T-helper 2 cell (primary cell): ENCODE measurements at regions not wholly inside any gene's neighbourhood (a gene's known extent, or its start where the extent isn't known, plus 50 kb on each side); places are given as distances from the start of the nearest gene placed in this dataset.

Experiments used
- DNase-seq, 5 experiments: peaks; one replicate each; pipeline versions ENCODE4 v3.0.0 to v3.0.0-alpha.2; 2012 to 2022

DNA sequence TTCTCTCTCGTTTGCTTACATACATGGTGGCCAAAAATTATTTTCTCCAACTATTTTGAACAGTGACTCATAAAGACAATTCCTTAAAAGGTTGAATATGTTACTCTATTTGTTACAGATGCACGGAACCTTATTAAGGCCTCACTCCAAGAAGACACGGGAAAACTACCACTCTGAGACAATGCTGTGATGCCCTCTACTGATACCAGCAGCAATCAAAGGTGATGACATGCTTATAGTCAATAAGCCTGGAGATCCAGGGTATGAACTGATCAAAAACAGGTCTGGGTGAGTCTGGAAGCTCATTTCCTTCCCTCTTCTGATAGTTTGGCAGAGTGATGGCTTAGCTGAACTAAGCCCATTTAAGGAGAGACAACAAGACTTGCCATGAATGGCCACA lies 563.0 kb downstream of the LRRIQ3 start:
- no peak for DNase-seq

DNA sequence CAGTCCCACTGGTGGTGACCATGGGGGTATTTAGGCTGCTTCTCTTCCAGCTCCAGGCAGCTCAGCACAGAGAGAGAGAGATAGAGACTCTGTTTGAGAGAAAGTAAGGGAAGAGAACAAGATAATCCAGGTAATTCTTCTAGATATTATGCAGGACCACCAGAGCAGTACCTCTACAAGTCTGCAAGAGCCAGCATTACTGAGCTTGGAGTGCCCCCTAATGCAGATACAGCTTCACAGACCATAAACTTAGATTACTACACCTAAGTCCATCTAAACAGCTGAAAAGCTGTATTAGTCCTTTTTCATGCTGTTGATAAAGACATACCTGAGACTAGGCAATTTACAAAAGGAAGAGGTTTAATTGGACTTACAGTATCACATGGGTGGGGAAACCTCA lies 570.3 kb downstream of the LRRIQ3 start:
- no peak for DNase-seq

DNA sequence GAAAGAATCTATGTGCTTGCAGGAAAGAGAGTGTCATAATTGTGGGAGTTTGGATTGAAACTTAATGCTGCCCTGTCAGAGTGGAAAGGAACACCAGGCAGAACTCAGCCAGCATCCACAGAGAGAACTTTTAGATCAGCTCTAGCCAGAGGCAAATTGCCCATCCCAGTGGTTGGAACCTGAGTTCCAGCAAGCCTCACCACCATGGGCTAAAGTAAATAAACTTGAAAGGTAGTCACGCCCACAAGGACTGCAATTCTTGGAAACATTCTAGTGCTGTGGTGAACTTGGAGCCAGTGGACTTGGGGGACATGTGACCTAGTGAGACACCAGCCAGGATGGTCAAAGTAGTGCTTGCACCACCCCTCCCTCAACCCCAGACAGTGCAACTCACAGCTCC lies 571.6 kb downstream of the LRRIQ3 start:
- no peak for DNase-seq

DNA sequence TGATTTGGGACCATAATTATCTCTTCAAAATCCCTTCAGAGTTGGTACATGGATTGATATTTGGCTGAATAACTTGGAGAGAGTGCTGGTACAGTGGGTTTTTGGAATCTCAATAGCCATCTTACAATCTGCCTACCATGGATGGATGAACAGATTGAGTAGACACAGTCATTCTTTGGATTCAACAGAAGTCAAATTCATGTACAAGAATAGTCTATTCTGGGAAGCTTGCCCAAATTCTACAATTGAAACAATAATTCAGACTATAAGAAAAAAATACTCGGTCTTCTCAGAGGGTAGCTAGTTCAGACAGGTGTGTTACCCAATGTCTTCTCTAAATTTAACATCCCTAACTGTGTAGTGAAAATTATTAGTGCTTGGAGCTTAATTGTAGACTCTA lies 574.0 kb downstream of the LRRIQ3 start:
- DNase-seq: no peak

DNA sequence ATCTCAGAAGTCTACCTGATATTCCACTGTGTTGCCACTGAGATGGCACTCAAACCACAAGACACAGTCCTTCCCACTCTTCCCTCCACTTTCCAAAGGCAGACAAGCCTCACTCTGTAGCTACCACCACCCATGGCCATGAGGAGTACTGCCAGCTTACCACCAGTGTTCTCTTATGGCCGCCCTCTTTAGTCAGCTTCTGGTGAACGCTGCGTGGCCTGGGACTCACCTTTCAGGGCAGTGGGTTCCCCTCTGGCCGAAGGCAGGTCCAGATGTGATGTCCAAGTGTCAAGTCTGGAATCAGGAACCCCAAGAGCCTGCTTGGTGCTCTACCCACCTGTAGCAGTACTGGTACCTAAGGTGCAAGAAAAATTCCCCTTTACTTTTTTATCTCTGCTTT lies 580.8 kb downstream of the LRRIQ3 start:
- no peak for DNase-seq

DNA sequence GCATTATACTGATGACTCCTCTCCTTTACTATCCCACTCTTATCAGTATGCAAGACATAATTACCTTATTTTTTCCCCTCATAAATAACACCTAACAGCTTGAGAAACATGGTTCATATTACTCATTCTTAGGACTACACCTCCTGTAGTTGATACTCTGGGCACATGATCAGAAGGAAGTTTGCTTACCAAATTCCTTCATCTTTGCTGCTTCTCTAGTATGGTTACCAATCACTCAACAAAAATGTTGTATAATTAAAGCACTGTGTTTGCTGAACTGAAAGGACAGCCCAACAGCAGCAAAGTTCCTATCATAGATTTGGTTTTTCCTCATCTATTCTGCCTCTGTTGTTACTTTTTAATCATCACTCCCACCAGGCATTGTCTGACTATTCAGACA lies 586.3 kb downstream of the LRRIQ3 start:
- no peak for DNase-seq

DNA sequence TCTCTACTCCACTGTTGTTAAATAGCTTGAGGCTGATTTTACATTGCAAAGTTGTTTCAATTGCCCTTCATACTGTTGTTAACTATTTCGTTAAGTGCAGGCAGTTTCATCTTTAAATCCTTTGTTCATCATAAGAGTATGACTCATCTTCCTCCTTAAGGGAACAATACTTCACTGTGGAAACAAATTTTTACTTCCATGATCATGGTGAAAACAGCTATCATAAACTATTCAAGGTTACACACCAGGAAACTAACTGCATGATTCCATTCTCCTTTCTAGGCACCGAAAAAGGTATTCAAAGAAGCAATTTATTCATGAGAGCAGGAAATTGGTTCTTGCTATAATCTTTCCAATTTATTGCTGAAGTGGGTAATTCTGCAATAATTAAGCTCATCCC lies 593.2 kb downstream of the LRRIQ3 start:
- DNase-seq: no peak

DNA sequence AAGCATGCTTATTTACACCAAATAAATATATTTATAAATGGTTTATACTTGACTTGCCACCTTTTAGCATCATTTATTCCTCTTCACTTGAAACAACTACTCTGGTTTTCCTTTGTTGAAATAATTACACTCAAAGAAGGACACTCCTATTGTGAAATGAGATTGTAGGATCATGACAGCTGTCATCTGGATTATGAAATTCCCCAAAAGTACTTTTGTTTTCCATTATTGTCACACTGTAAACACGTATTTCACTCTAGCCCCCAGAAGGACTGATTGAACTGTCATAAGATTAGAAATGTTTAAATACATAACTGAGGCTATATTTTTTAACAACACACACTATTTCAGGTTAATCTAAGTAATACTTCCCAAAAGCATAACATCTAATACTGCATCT lies 593.8 kb downstream of the LRRIQ3 start:
- no peak for DNase-seq

DNA sequence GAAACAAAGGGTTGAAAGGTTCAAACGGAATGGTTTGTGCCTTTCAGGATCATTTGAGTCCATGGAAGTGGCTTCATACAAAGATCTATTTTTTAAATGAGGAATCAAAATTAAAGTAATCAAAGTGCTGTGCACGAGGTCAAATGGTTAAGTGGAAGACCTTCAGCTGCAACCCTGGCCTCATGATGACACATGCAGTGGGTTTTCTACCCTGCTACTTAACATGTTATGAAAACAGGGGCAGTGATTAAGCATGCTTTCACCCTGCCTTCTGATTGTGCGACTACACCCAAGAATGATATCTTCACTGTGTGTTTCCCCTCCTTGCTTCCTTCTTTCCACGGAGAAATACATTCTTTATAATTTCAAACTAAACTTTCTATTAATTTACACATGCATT lies 604.2 kb downstream of the LRRIQ3 start:
- no peak for DNase-seq

DNA sequence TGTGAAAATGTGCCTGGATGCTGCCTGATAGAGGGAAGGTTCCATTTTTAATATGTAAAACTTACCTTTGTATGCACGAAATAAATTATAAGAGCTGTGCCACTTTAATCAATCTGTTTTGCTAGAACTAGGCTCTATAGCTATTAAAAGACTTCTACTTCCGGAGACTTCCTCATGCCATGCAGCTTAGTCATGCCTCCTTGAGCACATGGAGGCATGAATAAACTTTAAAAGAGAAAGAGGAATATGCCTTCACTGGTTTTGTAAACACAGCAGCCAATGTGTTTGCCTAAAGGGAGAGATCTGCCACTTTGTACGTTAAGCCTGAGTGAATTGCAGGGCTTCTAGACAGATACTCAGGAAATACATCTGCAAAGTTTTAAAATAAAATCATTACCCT lies 604.6 kb downstream of the LRRIQ3 start:
- no peak for DNase-seq

DNA sequence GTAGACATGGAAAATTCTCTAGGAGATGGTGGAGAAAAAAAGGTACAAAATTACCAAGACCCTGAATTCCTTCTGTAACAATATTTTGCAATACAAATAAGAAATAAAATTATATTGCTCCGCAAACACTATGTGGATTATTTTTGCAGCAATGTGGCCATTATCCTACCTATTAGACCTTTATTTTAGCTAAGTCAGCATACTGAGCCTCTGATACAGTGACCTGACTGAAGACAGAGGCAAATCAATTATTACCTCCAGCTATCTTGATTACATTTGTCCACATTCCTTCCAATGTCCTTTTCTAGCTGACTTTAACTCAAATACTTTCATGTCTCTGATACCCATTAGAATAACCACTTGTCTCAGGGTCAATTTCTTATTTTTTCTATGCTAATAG lies 610.9 kb downstream of the LRRIQ3 start:
- no peak for DNase-seq

DNA sequence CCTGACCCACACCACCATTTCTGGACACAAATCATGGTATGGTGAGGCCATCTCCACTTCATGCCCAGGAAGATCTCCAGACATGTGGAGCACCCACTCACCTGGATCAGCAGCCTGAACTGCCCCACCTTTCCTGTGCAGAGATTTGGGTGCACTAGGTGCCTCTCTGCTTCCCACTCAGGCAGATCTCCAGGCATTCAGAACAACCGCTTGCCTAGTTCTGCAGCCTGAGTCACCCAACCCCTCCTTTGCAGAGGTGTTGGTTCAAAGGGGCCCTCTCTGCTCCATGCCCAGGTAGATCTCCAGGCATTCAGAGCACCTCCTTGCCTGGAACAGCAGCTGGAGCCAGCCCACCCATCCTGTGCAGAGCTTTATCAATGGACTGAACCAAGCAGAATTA lies 620.8 kb downstream of the LRRIQ3 start:
- no peak for DNase-seq

DNA sequence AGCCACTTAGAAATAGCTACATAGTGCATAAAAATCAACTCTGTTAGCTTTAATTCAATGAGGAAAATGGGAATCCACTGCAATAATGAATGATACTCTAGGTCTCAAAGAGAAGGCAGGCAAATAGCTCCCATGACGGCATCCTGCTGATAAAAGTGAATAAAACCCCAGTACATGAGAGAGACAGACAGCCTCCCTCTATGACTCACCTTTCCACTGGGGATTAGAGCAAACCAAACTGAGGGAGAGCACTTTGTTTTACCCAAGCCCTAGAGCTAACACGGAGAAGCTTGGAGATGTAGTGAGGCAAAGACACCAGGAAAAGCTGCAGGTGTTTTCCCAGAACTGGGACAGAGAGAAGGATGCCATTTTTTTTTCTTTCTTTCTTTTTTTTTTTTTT lies 621.9 kb downstream of the LRRIQ3 start:
- no peak for DNase-seq

DNA sequence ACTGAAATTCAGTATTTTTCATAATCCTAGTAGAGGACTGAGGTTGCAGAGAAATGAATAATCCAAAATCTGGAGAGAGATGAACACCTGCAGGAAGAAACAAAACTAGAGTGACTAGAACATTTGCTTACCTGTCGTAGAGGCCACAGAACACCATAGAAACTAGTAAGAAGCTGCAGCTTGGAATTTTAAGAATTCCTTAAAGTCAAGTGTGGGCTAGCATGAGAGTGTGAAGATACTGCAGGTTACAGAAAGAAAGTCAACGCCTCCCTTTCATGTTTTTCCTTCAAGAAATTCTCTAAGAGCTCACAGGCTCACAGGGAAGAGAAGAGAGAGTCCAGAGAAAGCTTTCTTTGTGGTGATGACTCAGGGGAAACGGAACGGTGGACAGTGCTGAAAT lies 633.7 kb downstream of the LRRIQ3 start:
- DNase-seq: no peak

DNA sequence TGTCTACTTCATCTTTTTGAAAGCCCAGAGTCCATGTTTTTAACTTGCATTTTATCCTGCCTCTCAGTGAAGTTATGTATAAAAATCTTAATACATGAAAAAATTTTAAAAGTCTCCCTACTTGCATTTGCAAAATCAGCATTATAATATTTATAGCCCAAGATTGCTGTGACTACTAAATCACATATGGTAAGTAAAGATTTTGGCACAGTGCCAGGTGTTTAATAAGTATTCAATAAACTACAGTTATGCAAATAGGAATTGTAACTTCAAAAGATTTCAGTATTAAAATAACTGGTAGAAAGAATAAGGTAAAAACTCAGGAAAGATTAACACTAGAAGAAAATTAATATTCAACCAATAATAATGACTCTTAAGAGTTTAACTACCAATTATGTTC lies 641.7 kb downstream of the LRRIQ3 start:
- DNase-seq: no peak

DNA sequence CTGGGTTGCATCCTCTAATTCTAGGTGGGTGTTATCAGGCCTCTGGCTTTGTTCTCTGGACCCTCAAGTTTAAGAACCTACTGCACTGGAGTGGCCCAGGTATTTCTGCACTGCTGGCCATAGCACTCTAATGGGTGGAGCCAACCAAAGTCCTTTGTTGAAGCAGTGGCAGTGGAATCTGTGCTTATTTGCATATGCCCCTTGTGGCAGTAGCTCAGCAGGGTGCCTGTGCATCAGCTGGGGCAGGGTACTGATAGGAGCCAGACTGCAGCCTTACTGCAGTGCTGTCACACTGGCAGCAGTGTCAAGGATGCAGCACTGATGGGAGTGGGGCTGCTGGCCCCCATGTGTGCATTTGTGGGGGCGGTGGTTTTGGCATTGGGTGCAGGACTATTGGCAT lies 660.6 kb downstream of the LRRIQ3 start:
- DNase-seq: no peak

DNA sequence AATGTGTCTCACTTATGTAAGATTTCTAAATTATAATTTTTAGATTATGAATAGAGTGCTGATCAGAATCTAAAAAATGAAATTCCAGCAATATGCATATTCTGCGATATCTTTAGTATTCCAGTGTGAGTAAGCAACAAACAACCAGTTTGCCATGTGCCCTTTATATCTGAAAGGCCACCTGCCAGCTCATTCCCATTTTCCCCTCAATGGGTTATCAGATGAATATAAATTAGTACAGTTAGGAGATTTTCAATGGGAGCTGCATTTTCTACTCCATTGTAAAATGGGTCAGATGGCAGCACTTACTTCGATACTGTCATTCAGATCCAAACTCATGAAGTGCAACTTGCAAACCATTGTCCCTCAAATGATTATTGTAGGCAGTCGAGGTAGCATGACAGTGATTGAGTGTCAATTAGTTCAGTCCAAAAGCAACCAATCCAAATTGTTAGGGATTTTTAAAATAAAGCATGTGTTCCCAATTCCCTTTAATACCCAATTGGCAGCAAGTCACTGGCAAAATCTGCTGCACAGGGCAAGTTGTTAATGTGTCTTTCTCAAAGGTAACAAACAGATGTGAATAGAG lies 680.3 kb downstream of the LRRIQ3 start:
- no peak for DNase-seq

DNA sequence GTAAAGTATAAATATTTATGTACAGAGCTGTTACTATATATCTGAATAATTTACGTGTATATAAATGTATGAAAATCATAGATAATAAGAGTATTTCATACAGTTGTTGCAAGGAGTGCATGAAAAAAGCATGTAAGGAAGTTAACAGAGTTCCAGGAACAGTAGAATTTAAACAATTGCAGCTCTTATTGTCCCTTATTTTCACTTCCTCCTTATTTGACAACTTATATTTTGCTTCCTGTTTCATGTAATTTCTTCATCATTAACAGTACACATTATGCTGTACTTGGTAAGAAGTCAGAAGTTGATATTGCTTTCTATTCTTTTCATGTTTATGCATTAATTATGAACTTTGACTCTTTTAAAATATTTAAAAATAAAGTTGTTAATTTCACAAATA lies 681.5 kb downstream of the LRRIQ3 start:
- no peak for DNase-seq

DNA sequence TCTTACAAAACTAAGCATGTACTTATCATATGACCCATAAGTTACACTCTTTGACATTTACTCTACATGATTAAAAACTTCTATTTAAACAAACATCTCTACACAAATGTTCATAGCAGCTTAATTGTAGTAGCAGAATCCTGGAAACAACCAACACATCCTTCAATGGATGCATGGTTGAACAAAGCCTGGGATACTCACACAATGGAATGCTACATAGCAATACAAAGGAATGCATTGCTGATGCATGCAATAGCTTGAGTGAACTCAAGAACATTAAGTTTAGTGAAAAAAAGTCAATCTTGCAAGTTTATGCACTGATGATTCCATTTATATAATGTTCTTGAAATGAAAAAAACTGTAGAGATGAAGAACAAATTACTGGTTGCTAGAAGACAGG lies 686.9 kb downstream of the LRRIQ3 start:
- DNase-seq: no peak

DNA sequence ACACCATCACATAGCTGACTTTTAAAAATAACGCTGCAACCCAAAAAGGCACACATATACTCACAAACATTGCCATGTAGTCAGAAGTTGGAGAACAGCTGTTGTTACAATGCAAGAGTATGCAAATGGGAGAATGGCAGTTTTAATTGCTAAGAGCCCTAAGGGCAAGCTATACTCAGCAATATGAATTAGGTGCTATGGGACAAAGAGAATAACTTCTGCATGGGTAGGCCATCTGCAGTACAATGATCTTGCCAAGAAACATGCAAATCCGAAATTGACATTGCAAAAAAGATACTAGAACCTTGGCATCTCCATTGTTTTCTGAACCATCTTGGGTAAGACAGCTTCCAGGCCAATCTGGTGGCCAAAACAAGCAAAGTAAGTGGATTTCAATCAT lies 697.8 kb downstream of the LRRIQ3 start:
- no peak for DNase-seq

DNA sequence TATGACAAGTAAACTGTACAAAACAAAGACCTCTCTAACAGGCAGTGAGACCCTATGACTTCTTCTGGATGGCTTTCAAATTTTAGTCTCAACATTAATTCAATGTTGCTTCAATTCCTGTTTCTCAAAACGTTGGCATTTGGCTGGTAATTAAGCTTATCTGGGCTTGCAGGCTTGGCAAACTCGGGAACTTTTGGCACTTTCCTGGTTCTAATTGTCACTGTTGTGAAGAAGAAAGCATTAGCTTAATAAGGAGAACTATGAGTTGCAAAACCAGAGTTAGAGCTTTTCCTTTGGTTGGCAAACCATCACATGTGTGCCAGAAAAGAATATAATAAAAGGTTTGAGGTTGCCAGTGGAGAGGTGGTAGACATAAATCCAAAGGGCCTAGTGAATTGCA lies 698.3 kb downstream of the LRRIQ3 start:
- no peak for DNase-seq

DNA sequence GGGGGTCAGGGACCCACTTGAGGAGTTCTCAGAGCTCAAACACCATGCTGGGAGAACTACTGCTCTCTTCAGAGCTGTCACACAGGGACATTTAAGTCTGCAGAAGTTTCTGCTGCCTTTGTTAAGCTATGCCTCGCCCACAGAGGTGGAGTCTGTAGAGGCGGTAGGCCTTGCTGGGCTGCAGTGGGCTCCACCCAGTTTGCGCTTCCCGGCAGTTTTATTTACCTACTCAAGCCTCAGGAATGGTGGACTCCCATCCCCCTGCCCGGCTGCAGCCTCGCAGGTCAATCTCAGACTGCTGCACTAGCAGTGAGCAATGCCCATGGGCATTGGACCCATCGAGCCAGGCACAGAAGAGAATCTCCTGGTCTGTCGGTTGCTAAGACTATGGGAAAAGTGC lies 706.4 kb downstream of the LRRIQ3 start:
- no peak for DNase-seq

DNA sequence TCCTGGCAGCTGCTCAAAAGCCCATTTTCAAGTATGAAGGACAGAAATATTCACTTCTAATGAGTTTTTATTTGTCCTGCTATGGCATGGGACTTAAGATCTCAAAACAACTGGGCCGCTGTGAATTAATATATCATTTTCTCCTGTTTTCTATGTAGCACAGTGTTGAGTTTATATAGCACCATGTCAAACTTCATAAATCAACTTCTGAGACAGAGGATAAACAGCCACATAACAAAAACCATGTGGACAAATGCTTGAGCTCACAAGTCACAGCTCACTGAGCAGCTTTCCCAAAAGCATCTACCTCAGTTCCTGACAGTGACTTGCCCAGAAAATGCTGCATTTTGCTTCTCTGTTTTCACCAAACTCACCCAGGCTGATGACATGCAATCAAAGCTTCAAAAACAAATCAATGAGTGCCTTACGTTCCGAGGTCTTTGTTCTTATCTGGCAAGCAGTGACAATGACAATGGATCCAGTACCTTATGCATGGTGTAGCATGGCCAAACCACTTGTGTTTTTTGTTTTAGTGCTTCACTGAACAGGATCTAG lies 722.6 kb downstream of the LRRIQ3 start:
- DNase-seq: no peak

DNA sequence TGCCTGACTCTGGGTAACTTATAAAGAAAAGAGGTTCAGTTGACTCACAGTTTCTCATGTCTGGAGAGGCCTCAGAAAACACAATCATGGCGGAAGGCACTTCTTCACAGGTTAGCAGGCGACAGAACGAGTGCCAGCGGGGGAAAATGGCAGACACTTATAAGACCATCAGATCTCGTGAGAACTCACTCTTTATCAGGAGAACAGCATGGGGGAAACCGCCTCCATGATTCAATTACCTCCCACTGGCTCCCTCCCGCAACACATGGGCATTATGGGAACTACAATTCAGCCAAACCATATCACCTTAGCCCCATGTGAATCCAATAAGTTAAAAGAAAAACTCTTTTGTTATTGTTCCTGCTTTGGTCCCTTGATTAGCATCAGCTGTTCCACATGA lies 725.2 kb downstream of the LRRIQ3 start:
- no peak for DNase-seq

DNA sequence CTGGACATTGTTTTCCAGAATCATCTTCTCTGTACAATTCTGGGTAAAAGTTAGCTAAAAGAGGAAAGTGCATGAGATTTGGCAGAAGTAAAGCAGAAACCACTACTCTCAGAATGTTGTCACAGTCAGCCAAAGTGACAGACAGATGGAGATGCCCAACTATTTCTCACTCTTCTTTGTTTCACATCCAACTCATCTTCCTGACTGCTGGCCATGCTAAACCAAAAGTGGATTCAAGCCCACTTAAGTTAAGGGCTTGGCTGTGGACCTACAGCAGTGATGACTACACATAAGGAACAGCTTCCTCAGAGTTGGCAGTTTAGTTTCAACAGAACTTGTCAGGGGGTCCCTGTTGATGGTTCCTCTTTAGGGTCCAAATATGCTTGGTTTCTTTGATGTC lies 730.2 kb downstream of the LRRIQ3 start:
- DNase-seq: no peak

DNA sequence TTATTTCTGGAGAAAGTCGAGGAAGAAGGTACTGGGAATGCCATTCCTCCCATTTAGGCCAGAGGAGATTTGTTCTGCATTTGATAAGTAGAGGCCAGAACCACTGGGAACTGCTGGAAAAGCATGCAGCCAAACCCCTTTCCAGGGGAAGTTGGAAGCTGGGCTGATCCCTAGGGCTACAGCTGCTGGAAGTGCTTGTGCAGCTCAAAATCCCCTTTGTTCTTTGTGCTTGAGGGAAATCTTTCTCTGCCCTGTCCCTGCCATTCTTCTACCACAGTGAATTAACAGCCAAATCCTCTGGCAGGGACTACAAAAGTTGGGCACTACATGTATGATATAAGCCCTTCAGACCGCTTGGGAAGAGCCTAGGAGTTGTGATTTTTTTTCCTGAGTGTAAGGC lies 734.1 kb downstream of the LRRIQ3 start:
- DNase-seq: no peak
